NCI-H2171 treated with DMSO at 0.1 percent for 48 hours (cell line): ENCODE measurements at regions not wholly inside any gene's neighbourhood (a gene's known extent, or its start where the extent isn't known, plus 50 kb on each side); places are given as distances from the start of the nearest gene placed in this dataset.
"Not testable (repeated sequence)": the region's sequence is repeated elsewhere in the genome, so short reads cannot be mapped to it uniquely, and the experiment has no call there.

Source experiments
- DNase-seq: peaks from one replicate; lab custom pipeline; 2025; lab: John Stamatoyannopoulos, UW

GRCh38 chr21:25531538-25532250, 75.6 kb downstream of the MRPL39 start:
- DNase-seq: not testable (repeated sequence)

- DNase-seq: peak; percentile 49
Measured at GRCh38 chr21:25528515-25528914, 78.8 kb downstream of the MRPL39 start.

GRCh38 chr21:25518491-25518911, 88.8 kb downstream of the MRPL39 start:
- no peak for DNase-seq

GRCh38 chr21:25515484-25516405, 91.5 kb downstream of the MRPL39 start:
- DNase-seq: no peak

GRCh38 chr21:25513810-25514209, 93.5 kb downstream of the MRPL39 start:
- no peak for DNase-seq

GRCh38 chr21:25512095-25513081, 94.9 kb downstream of the MRPL39 start:
- DNase-seq: no peak

GRCh38 chr21:25509862-25510261, 97.4 kb downstream of the MRPL39 start:
- DNase-seq: no peak

GRCh38 chr21:25508364-25508763, 98.9 kb downstream of the MRPL39 start:
- no peak for DNase-seq

- no peak for DNase-seq
Measured at GRCh38 chr21:25507522-25507921, 99.8 kb downstream of the MRPL39 start.

GRCh38 chr21:25506887-25507286, 100.4 kb downstream of the MRPL39 start:
- no peak for DNase-seq

GRCh38 chr21:25506261-25506660, 101.0 kb downstream of the MRPL39 start:
- no peak for DNase-seq

- no peak for DNase-seq
Measured at GRCh38 chr21:25503981-25504380, 103.3 kb downstream of the MRPL39 start.

- DNase-seq: no peak
Measured at GRCh38 chr21:25501996-25502665, 105.2 kb downstream of the MRPL39 start.

- no peak for DNase-seq
Measured at GRCh38 chr21:25501462-25501861, 105.8 kb downstream of the MRPL39 start.

- no peak for DNase-seq
Measured at GRCh38 chr21:25500598-25500997, 106.7 kb downstream of the MRPL39 start.

GRCh38 chr21:25496825-25497482, 110.3 kb downstream of the MRPL39 start:
- no peak for DNase-seq

- DNase-seq: no peak
Measured at GRCh38 chr21:25494804-25495203, 112.5 kb downstream of the MRPL39 start.

GRCh38 chr21:25493722-25494121, 113.6 kb downstream of the MRPL39 start:
- DNase-seq: no peak

- DNase-seq: no peak
Measured at GRCh38 chr21:25491267-25491666, 116.0 kb downstream of the MRPL39 start.

GRCh38 chr21:25490742-25491141, 116.5 kb downstream of the MRPL39 start:
- no peak for DNase-seq

GRCh38 chr21:25489673-25490072, 117.6 kb downstream of the MRPL39 start:
- DNase-seq: no peak
